IMR-90 (cell line): ENCODE measurements at regions not wholly inside any gene's neighbourhood (a gene's known extent, or its start where the extent isn't known, plus 50 kb on each side); places are given as distances from the start of the nearest gene placed in this dataset.

Experiments used
- ATAC-seq: fragments of 200-7000 bp; cut with Tn5 transposase; 2 replicates; pipeline ENCODE4 v1.9.1; 2020; ENCODE audit warnings: low read depth, mild to moderate bottlenecking, moderate library complexity
- BruUV-seq: library from RNA; stranded (reverse); fragments of 400-500 nt; replicated peaks from 2 replicates; lab custom pipeline; 2021; lab: Mats Ljungman, UMichigan
- CTCF ChIA-PET: fragments of 300-600 bp; formaldehyde crosslinking; extraction: SDS; loops from one replicate; lab custom pipeline; 2021; ENCODE audit warnings: antibody characterized with exemption; lab: Yijun Ruan, JAX
- POLR2A ChIA-PET: fragments of 300-600 bp; sonication (Branson Sonifier 250); formaldehyde crosslinking; loops from one replicate; lab custom pipeline; 2022; ENCODE audit warnings: antibody characterized with exemption; ENCODE audit not compliant: unreplicated experiment; lab: Charles Lee
- DNase-seq: peaks from one replicate; pipeline ENCODE4 v3.0.0; 2013
- H2AFZ ChIP-seq: replicated peaks from 2 replicates; pipeline ENCODE3; 2013; ENCODE audit warnings: low read length, mild to moderate bottlenecking; ENCODE audit not compliant: poor library complexity
- H2AK5ac ChIP-seq: 2 replicates; pipeline ENCODE4 v1.6.1; 2013; ENCODE audit warnings: low read depth, low read length, inconsistent platforms
- H2AK9ac ChIP-seq: replicated peaks from 2 replicates; pipeline ENCODE3; 2013; ENCODE audit warnings: mild to moderate bottlenecking, low read depth, low read length, moderate library complexity; ENCODE audit not compliant: poor library complexity
- H2BK120ac ChIP-seq: 2 replicates; pipeline ENCODE4 v1.6.1; 2013; ENCODE audit warnings: low read depth, low read length, inconsistent platforms
- H2BK15ac ChIP-seq: 3 replicates; pipeline ENCODE4 v1.6.1; 2013; ENCODE audit warnings: low read depth, low read length, inconsistent platforms
- H2BK20ac ChIP-seq: 2 replicates; pipeline ENCODE4 v1.6.1; 2013; ENCODE audit warnings: low read depth, mild to moderate bottlenecking, inconsistent platforms, low read length, moderate library complexity
- H2BK5ac ChIP-seq: 2 replicates; pipeline ENCODE4 v1.6.1; 2013; ENCODE audit warnings: mild to moderate bottlenecking, low read depth, low read length, inconsistent platforms; ENCODE audit not compliant: poor library complexity, severe bottlenecking
- H3K14ac ChIP-seq: replicated peaks from 2 replicates; pipeline ENCODE4 v1.6.1; 2013; ENCODE audit warnings: low read depth, low read length, inconsistent platforms
- H3K18ac ChIP-seq: 2 replicates; pipeline ENCODE4 v1.6.1; 2013; ENCODE audit warnings: low read depth, low read length, control low read depth
- H3K23ac ChIP-seq: 2 replicates; pipeline ENCODE4 v1.6.1; 2013; ENCODE audit warnings: low read depth, low read length, inconsistent platforms
- H3K27ac ChIP-seq: 2 replicates; pipeline ENCODE4 v1.5.1; 2013; ENCODE audit warnings: mild to moderate bottlenecking, control low read depth, low read length; ENCODE audit not compliant: insufficient read depth
- H3K27me3 ChIP-seq: 2 replicates; pipeline ENCODE4 v1.6.1; 2013; ENCODE audit warnings: low read length; ENCODE audit not compliant: control insufficient read depth, insufficient read depth
- H3K36me3 ChIP-seq: 2 replicates; pipeline ENCODE4 v1.6.1; 2013; ENCODE audit warnings: low read length, mixed read lengths; ENCODE audit not compliant: control insufficient read depth, insufficient read depth
- H3K4ac ChIP-seq: 2 replicates; pipeline ENCODE4 v1.6.1; 2013; ENCODE audit warnings: low read depth, low read length, inconsistent platforms
- H3K4me1 ChIP-seq: 2 replicates; pipeline ENCODE4 v1.6.1; 2013; ENCODE audit warnings: low read length, mixed read lengths; ENCODE audit not compliant: control insufficient read depth, insufficient read depth
- H3K4me2 ChIP-seq: 2 replicates; pipeline ENCODE4 v1.6.1; 2013; ENCODE audit warnings: low read depth, mild to moderate bottlenecking, control low read depth, low read length, moderate library complexity
- H3K4me3 ChIP-seq: 2 replicates; pipeline ENCODE4 v1.5.1; 2013; ENCODE audit warnings: low read depth, mild to moderate bottlenecking, control low read depth, low read length, moderate library complexity; ENCODE audit not compliant: insufficient read depth
- H3K56ac ChIP-seq: 2 replicates; pipeline ENCODE4 v1.6.1; 2013; ENCODE audit warnings: low read length, inconsistent platforms; ENCODE audit not compliant: insufficient read depth; ENCODE audit errors: extremely low read depth
- H3K79me1 ChIP-seq, 2 experiments: 2 replicates each; pipeline ENCODE4 v1.6.1; 2013; ENCODE audit warnings: low read length in 2 of 2, inconsistent platforms in 1 of 2, low read depth in 1 of 2
- H3K9ac ChIP-seq: 2 replicates; pipeline ENCODE4 v1.6.1; 2013; ENCODE audit warnings: low read depth, low read length, control low read depth
- H3K9me1 ChIP-seq: 2 replicates; pipeline ENCODE4 v1.6.1; 2013; ENCODE audit warnings: low read length, inconsistent platforms; ENCODE audit not compliant: insufficient read depth
- H3K9me3 ChIP-seq: 2 replicates; pipeline ENCODE4 v1.6.1; 2013; ENCODE audit warnings: low read length; ENCODE audit not compliant: control insufficient read depth, insufficient read depth
- H4K20me1 ChIP-seq: 2 replicates; pipeline ENCODE4 v1.6.1; 2013; ENCODE audit warnings: low read length, inconsistent platforms; ENCODE audit not compliant: insufficient read depth
- H4K5ac ChIP-seq: 2 replicates; pipeline ENCODE4 v1.6.1; 2013; ENCODE audit warnings: mild to moderate bottlenecking, low read depth, low read length, control low read depth
- H4K8ac ChIP-seq, 2 experiments: 2 replicates each; pipeline ENCODE4 v1.6.1; 2013; ENCODE audit warnings: low read depth in 2 of 2, low read length in 2 of 2, control low read depth in 1 of 2, inconsistent platforms in 1 of 2
- H4K91ac ChIP-seq: 2 replicates; pipeline ENCODE4 v1.6.1; 2013; ENCODE audit warnings: low read depth, low read length, inconsistent platforms; ENCODE audit not compliant: insufficient read depth
- BHLHE40 ChIP-seq: fragments of 150-350 bp; IDR thresholded peaks from 2 replicates; pipeline ENCODE4 v1.6.1; 2016; ENCODE audit warnings: mild to moderate bottlenecking, low read depth, low read length
- CEBPB ChIP-seq: IDR thresholded peaks from 2 replicates; pipeline ENCODE4 v1.6.1; 2012; ENCODE audit warnings: low read depth, low read length, improper control_type of control experiment
- CHD1 ChIP-seq: IDR thresholded peaks from 2 replicates; pipeline ENCODE4 v1.6.1; 2012; ENCODE audit warnings: low read depth, low read length, improper control_type of control experiment
- MAFK ChIP-seq: IDR thresholded peaks from 2 replicates; pipeline ENCODE4 v1.6.1; 2012; ENCODE audit warnings: low read depth, low read length, improper control_type of control experiment
- MAZ ChIP-seq: IDR thresholded peaks from 2 replicates; pipeline ENCODE4 v1.6.1; 2012; ENCODE audit warnings: low read depth, mild to moderate bottlenecking, low read length, improper control_type of control experiment, moderate library complexity, borderline replicate concordance
- MXI1 ChIP-seq: IDR thresholded peaks from 2 replicates; pipeline ENCODE4 v1.6.1; 2012; ENCODE audit warnings: low read depth, mild to moderate bottlenecking, low read length, moderate library complexity, borderline replicate concordance
- NFE2L2 ChIP-seq: fragments of 150-350 bp; IDR thresholded peaks from 2 replicates; pipeline ENCODE4 v1.6.1; 2016; ENCODE audit warnings: low read depth, mild to moderate bottlenecking, low read length
- POLR2A ChIP-seq: IDR thresholded peaks from 2 replicates; pipeline ENCODE4 v1.6.1; 2012; ENCODE audit warnings: mild to moderate bottlenecking, low read depth, low read length
- RCOR1 ChIP-seq: IDR thresholded peaks from 2 replicates; pipeline ENCODE4 v1.6.1; 2012; ENCODE audit warnings: mild to moderate bottlenecking, low read length, improper control_type of control experiment; ENCODE audit not compliant: insufficient replicate concordance
- RFX5 ChIP-seq: IDR thresholded peaks from 2 replicates; pipeline ENCODE4 v1.8.0; 2012; ENCODE audit warnings: low read depth, mild to moderate bottlenecking, low read length, moderate library complexity
- SMC3 ChIP-seq: fragments of 150-350 bp; IDR thresholded peaks from 2 replicates; pipeline ENCODE4 v1.6.1; 2016; ENCODE audit warnings: low read depth, mild to moderate bottlenecking, antibody characterized with exemption, low read length, moderate library complexity
- USF2 ChIP-seq: fragments of 150-350 bp; IDR thresholded peaks from 2 replicates; pipeline ENCODE4 v1.6.1; 2017; ENCODE audit warnings: mild to moderate bottlenecking, antibody characterized with exemption, low read length, low read depth
- WGBS, 2 experiments: methylation state at CpG; one replicate each; pipeline versions ENCODE4 v1.1.5 to v1.1.7; 2013; ENCODE audit warnings: missing lambda C conversion rate in 2 of 2; ENCODE audit not compliant: insufficient read length in 1 of 2; ENCODE audit errors: extremely low coverage in 2 of 2; 5-methylcytosine and 5-hydroxymethylcytosine counted together
- dilution Hi-C: fragments of 300-500 bp; cut with HindIII; formaldehyde crosslinking; loops from one replicate; pipeline ENCODE4 v1.14.3; 2018; ENCODE audit warnings: low sequenced_read_pairs; ENCODE audit not compliant: unreplicated experiment
- in situ Hi-C: fragments of 300-500 bp; cut with MboI; formaldehyde crosslinking; loops from 3 replicates; pipeline ENCODE4 v1.14.3; 2019; ENCODE audit warnings: low sequenced_read_pairs, inconsistent platforms, mixed read lengths
- intact Hi-C: fragments of 100-400 bp; cut with micrococcal nuclease; formaldehyde crosslinking; loops from 2 replicates; pipeline ENCODE4 v1.10.0; 2022
- TF ChIP-seq, protein P1 (sequence below): fragments of 150-350 bp; IDR thresholded peaks from 2 replicates; pipeline ENCODE4 v1.6.1; 2016; ENCODE audit warnings: low read depth, mild to moderate bottlenecking, low read length, moderate library complexity, borderline replicate concordance

DNA sequence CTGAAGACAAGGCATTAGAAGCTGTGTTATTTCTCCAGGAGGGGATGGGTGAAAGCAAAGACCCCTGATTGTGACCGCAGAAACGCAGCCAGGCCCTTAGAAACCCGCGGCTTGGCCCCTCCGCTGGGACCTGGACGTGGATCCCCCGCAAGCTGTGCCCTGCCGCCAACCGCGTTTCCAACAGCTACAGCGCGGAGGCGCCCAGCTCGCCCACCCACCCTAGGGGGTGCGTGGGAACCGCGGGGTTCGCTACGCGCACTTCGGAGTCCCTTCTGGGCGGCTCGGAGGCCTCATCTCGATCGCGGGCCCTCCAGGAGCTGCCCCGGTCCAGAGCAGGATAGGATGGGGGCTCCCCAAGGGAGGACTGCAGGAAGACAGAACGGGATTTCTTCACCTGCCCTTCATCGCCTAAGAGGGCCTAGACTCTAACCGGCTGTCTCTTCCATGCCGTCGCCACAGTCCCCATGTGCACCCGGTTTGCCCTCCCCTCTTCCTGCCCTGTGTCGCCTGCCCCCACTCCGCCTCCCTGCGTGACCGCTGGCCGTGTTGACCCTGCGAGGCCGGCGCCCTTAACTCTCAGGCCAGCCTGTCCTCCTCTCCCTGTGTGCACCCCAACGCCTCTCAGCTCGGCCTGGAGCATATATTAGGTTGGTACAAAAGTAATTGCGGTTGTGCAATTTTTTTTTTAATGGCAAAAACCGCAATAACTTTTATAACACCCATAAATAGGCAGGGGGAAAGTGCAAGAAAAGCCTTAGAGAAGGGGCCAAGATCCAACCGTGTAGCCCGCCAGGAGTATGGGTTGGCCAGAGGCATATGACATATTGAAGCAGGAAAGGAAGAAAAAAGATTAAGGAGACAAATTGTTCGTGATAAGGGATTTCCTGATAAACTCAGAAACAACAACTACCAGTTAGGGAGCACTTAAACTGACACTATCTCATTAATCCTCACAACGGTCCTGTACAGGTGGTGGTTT is 68.1 kb upstream of the FREM1 start:
- in situ Hi-C loops (no loop called here), intact Hi-C loops (no loop called here), dilution Hi-C loops (no loop called here)
- Histone ChIP-seq H4K5ac (no peak overlapping the region), H3K9me1 (no peaks in the 10 kb centered on the region), H4K91ac (no peak overlapping the region), H3K9me3 (no peaks in the 10 kb centered on the region), H2BK5ac (no peak overlapping the region), H3K4me3 (no peak overlapping the region), H2AFZ (peak overlapping the region; percentile 11), H3K4me2 (no peak overlapping the region), H3K18ac (no peak overlapping the region), H3K27me3 (no peaks in the 10 kb centered on the region), H2AK5ac (no peak overlapping the region), H2BK120ac (no peak overlapping the region), H4K8ac (no peak overlapping the region), H3K4me1 (no peaks in the 10 kb centered on the region), H3K56ac (no peak overlapping the region), H3K79me1 (no peaks in the 10 kb centered on the region), H3K27ac (no peak overlapping the region), H3K36me3 (no peaks in the 10 kb centered on the region), H2BK20ac (no peak overlapping the region), H3K14ac (no peak overlapping the region), H3K23ac (no peak overlapping the region), H3K4ac (no peak overlapping the region), H4K20me1 (no peaks in the 10 kb centered on the region), H3K9ac (no peak overlapping the region), H2AK9ac (no peak overlapping the region), H2BK15ac (no peak overlapping the region)
- ChIA-PET POLR2A (no interaction called here), CTCF (no interaction called here)
- BruUV-seq = no TSS peak
- ATAC-seq = no peak
- 75% methylated on average over 18 of the region's 49 CpGs; no CpG with 5 or more reads in 1 of the 2 experiments for WGBS, 2 experiments
- TF ChIP-seq BHLHE40 (no peak), USF2 (no peak), SMC3 (no peak), MAFK (no peak), RFX5 (no peak), RCOR1 (no peak), MXI1 (no peak), POLR2A (no peak), MAZ (no peak), CEBPB (no peak), NFE2L2 (no peak), CHD1 (no peak)
- TF ChIP-seq, protein P1, sequence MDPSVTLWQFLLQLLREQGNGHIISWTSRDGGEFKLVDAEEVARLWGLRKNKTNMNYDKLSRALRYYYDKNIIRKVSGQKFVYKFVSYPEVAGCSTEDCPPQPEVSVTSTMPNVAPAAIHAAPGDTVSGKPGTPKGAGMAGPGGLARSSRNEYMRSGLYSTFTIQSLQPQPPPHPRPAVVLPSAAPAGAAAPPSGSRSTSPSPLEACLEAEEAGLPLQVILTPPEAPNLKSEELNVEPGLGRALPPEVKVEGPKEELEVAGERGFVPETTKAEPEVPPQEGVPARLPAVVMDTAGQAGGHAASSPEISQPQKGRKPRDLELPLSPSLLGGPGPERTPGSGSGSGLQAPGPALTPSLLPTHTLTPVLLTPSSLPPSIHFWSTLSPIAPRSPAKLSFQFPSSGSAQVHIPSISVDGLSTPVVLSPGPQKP = no peak
- no peak for DNase-seq
